ENCODE measurements at regions not wholly inside any gene's neighbourhood (a gene's known extent, or its start where the extent isn't known, plus 50 kb on each side); places are given as distances from the start of the nearest gene placed in this dataset.

DNA sequence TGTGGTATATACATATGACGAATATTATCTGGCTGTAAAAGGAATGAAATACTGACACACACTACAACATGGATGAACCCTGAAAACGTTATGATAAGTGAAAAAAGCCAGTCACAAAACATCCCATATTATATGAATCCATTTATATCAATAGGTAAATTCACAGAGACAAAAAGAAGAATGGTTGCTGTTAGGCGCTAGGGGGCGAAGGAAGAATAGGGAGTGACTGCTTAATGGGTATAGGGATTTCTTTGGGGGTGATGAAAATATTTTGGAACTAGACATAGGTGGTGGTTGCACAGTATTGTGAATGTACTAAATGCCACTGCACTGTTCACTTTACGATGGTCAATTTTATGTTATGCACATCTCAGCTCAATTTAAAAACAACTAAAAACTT is 96.4 kb upstream of the EGFL6 start:
- Histone ChIP-seq H3K9ac (ENCODE audit: insufficient read length) (no peak overlapping the region), H3K27ac (no peak overlapping the region), H3K36me3 (ENCODE audit: insufficient read depth, low read length) (no peaks in the 10 kb centered on the region), H3K4me3 (no peak overlapping the region), H3K9me3 (ENCODE audit: low read depth, low read length) (no peaks in the 10 kb centered on the region)
- DNase-seq (ENCODE audit: low read depth, low spot score): no peak
- TF ChIP-seq POLR2AphosphoS5 (IDR thresholded peaks at IDR 0.05; ENCODE audit: borderline replicate concordance, low read depth, low read length) (no peak), FOXP2 (optimal IDR thresholded peaks at IDR 0.05; ENCODE audit: control extremely low read depth, extremely low read length, insufficient read depth) (no peak), EZH2 (IDR thresholded peaks at IDR 0.05) (no peak)

DNA sequence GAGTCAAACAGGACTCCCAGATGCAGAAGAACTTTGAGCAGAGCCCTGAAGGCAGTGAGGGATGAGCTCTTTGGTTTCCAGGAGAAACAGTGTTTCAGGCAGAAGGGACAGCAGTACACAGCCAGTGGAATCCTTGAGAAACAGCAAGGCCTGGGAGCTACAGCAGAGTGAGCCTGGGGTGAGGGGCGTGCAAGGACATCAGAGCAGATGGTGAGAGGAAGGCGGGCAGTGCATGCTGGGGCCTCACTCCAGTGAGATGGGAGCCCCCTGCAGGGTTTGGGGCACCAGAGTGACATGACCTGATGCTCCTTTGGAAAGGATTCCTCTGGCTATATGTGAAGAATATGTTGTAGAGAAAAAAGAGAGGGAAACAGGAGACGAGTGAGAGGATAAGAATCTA is 98.1 kb upstream of the EGFL6 start:
- H3K9me3 ChIP-seq (ENCODE audit: low read depth, low read length): no peaks in the 10 kb centered on the region
- TF ChIP-seq EZH2 (IDR thresholded peaks at IDR 0.05) (no peak), FOXP2 (optimal IDR thresholded peaks at IDR 0.05; ENCODE audit: control extremely low read depth, extremely low read length, insufficient read depth) (no peak), POLR2AphosphoS5 (IDR thresholded peaks at IDR 0.05; ENCODE audit: borderline replicate concordance, low read depth, low read length) (no peak)
- H3K4me3 ChIP-seq: no peak overlapping the region
- H3K36me3 ChIP-seq (ENCODE audit: insufficient read depth, low read length): no peaks in the 10 kb centered on the region
- H3K9ac ChIP-seq (ENCODE audit: insufficient read length): no peak overlapping the region
- no peak for DNase-seq (ENCODE audit: low read depth, low spot score)
- H3K27ac ChIP-seq: no peak overlapping the region

DNA sequence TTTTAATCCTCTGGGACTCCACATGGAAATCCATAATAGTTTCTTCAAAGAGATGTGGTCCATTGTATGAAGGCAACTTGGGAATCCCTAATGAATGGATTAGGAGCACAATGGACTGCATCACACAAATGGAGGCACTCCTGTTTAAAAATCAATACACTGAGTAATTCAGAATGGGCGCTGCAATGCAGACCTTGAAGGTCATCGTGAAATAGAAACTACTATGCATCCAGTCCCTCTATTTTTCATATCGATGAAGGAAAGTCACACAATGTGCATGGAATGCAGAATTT is 98.8 kb upstream of the EGFL6 start:
- Histone ChIP-seq H3K36me3 (ENCODE audit: insufficient read depth, low read length) (no peaks in the 10 kb centered on the region), H3K9me3 (ENCODE audit: low read depth, low read length) (no peaks in the 10 kb centered on the region), H3K9ac (ENCODE audit: insufficient read length) (no peak overlapping the region), H3K4me3 (no peak overlapping the region), H3K27ac (no peak overlapping the region)
- TF ChIP-seq FOXP2 (optimal IDR thresholded peaks at IDR 0.05; ENCODE audit: control extremely low read depth, extremely low read length, insufficient read depth): no peak
- no peak for TF ChIP-seq EZH2 (IDR thresholded peaks at IDR 0.05)
- TF ChIP-seq POLR2AphosphoS5 (IDR thresholded peaks at IDR 0.05; ENCODE audit: borderline replicate concordance, low read depth, low read length): no peak
- DNase-seq (ENCODE audit: low read depth, low spot score): no peak

DNA sequence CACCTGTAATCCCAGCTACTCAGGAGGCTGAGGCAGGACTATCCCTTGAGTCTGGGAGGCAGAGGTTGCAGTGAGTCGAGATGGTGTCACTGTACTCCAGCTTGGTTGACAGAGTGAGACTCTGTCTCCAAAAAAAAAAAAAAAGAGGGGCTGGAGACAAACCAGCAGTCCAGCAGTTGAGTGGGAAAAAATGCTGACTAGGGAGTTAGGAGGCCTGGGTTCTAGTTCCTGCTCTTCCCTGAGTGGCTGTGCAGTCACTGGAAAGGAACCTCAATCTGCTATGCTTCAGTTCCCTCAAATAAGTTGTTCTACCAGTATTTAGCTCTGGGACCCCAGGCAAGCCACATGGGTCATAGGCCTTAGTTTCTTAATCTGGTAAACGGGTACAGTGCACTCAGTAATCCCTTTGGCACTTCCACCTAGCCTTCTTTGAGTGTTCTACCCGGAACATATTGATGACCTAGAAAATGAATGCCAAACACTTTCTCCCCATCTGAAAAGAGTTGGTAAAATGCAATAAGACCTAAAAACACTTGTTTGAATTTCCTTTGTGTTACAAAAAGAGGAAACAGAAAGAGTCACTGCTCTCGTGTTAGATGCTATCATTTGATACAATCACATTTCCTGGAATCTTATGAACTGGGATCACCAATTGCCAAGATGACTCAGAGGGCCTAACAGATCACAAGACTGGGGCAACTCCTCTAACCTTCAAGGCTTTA is 99.3 kb upstream of the EGFL6 start:
- H3K9me3 ChIP-seq (ENCODE audit: low read depth, low read length): no peaks in the 10 kb centered on the region
- no peak for DNase-seq (ENCODE audit: low read depth, low spot score)
- H3K4me3 ChIP-seq: no peak overlapping the region
- H3K36me3 ChIP-seq (ENCODE audit: insufficient read depth, low read length): no peaks in the 10 kb centered on the region
- H3K27ac ChIP-seq: no peak overlapping the region
- TF ChIP-seq EZH2 (IDR thresholded peaks at IDR 0.05) (no peak), FOXP2 (optimal IDR thresholded peaks at IDR 0.05; ENCODE audit: control extremely low read depth, extremely low read length, insufficient read depth) (no peak), POLR2AphosphoS5 (IDR thresholded peaks at IDR 0.05; ENCODE audit: borderline replicate concordance, low read depth, low read length) (no peak)
- no peak overlapping the region for H3K9ac ChIP-seq (ENCODE audit: insufficient read length)

DNA sequence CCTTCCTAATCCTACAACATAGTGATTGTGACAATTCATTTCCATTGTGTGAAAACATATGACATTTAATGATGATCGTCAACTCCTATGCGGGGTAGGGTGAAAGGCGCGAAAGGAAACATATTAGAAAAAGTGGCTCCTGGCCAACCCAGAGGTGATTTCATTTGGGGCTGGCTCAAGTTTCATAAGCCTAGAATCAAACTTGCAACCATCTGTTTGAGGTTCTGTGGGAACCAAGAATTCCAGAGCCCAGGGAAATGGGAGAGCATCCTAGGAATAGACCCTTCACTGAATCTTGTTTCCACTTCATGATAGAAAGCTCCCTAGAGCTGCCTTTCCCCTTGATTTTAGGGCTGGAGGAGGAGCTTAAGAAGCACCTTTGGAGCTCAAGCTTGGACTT is 101.3 kb upstream of the EGFL6 start:
- Histone ChIP-seq H3K27ac (no peak overlapping the region), H3K4me3 (no peak overlapping the region), H3K36me3 (ENCODE audit: insufficient read depth, low read length) (no peaks in the 10 kb centered on the region), H3K9ac (ENCODE audit: insufficient read length) (no peak overlapping the region), H3K9me3 (ENCODE audit: low read depth, low read length) (no peaks in the 10 kb centered on the region)
- DNase-seq (ENCODE audit: low read depth, low spot score): no peak
- TF ChIP-seq EZH2 (IDR thresholded peaks at IDR 0.05) (no peak), FOXP2 (optimal IDR thresholded peaks at IDR 0.05; ENCODE audit: control extremely low read depth, extremely low read length, insufficient read depth) (no peak), POLR2AphosphoS5 (IDR thresholded peaks at IDR 0.05; ENCODE audit: borderline replicate concordance, low read depth, low read length) (no peak)

DNA sequence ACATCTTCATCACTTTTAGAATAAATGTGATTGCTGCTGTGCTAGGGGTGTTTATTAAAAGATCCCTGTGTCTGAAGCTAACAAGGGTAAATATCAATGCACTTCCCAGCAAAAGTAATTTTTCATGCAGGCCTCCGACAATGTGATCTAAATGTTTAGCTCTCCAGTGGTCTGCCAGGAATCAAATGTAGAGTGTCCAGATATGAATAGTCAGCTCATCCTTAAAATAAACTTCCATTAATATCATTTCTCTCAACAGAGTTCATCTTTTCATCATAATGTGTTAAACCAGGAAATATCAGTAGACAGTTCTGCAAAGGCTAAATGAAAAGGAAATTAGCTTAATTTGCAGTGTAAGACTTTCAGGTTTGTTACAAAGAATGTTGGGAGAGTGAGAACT is 102.2 kb upstream of the EGFL6 start:
- Histone ChIP-seq H3K27ac (no peak overlapping the region), H3K36me3 (ENCODE audit: insufficient read depth, low read length) (no peaks in the 10 kb centered on the region), H3K9ac (ENCODE audit: insufficient read length) (no peak overlapping the region), H3K9me3 (ENCODE audit: low read depth, low read length) (no peaks in the 10 kb centered on the region), H3K4me3 (no peak overlapping the region)
- no peak for DNase-seq (ENCODE audit: low read depth, low spot score)
- TF ChIP-seq FOXP2 (optimal IDR thresholded peaks at IDR 0.05; ENCODE audit: control extremely low read depth, extremely low read length, insufficient read depth) (no peak), POLR2AphosphoS5 (IDR thresholded peaks at IDR 0.05; ENCODE audit: borderline replicate concordance, low read depth, low read length) (no peak), EZH2 (IDR thresholded peaks at IDR 0.05) (no peak)

DNA sequence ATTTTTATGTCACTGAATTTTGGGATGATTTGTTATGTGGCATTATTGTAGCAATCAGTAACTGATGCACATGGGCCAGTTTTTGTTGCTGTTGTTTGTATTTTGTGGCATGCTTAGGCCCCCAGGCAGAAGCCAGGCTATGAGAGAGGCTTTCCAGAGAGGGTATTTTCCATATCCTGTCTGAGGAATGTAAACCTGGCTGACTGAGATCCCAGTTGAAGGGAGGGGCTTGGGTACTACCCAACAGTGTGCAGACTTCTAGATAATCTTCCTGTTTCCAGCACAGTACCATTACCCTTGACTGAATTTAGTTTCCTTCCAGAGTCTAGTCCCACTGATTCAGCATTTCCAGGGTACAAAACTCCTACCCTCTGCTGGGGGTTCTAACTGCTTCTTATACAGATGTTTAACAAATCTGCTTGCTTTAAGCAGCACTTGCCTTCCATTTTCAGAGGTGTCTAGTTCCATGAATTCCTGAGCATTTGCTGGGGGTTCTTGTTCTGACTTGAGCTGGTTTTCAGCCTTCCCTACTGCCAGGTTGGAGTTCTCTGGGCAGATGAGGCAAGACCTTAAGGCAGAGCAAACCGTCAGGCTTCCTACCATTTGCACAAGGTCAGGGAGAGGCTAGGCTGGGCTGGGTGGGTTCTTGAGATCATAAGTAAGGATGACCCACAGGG is 104.7 kb upstream of the EGFL6 start:
- H3K36me3 ChIP-seq (ENCODE audit: insufficient read depth, low read length): no peaks in the 10 kb centered on the region
- no peak overlapping the region for H3K9ac ChIP-seq (ENCODE audit: insufficient read length)
- TF ChIP-seq POLR2AphosphoS5 (IDR thresholded peaks at IDR 0.05; ENCODE audit: borderline replicate concordance, low read depth, low read length) (no peak), EZH2 (IDR thresholded peaks at IDR 0.05) (no peak), FOXP2 (optimal IDR thresholded peaks at IDR 0.05; ENCODE audit: control extremely low read depth, extremely low read length, insufficient read depth) (no peak)
- no peak for DNase-seq (ENCODE audit: low read depth, low spot score)
- H3K9me3 ChIP-seq (ENCODE audit: low read depth, low read length): no peaks in the 10 kb centered on the region
- H3K4me3 ChIP-seq: no peak overlapping the region
- no peak overlapping the region for H3K27ac ChIP-seq

DNA sequence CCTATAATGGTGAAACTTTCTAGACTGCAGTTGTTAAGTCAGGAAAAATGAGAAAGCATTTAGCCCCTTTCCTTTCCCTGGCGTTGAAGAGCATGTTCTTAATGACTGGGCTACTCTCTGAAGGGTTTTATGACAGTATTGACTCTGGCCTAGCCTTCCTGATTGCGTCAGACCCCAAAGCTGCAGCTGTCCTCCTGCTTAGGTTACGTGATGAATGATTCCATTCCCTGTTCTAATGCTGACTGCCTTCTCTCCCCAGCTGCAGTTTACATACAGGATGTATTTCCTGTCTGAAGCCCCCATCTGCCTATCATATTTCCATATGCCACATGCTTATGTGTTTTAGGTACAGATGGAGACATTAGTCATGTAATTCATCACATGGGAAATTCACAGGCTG is 105.8 kb upstream of the EGFL6 start:
- no peak overlapping the region for H3K9ac ChIP-seq (ENCODE audit: insufficient read length)
- no peak overlapping the region for H3K27ac ChIP-seq
- no peak for DNase-seq (ENCODE audit: low read depth, low spot score)

More for the DNA sequence above, 105.8 kb upstream of the EGFL6 start:
- Histone ChIP-seq H3K4me3 (no peak overlapping the region), H3K36me3 (ENCODE audit: insufficient read depth, low read length) (no peaks in the 10 kb centered on the region), H3K9me3 (ENCODE audit: low read depth, low read length) (no peaks in the 10 kb centered on the region)
- TF ChIP-seq FOXP2 (optimal IDR thresholded peaks at IDR 0.05; ENCODE audit: control extremely low read depth, extremely low read length, insufficient read depth) (no peak), POLR2AphosphoS5 (IDR thresholded peaks at IDR 0.05; ENCODE audit: borderline replicate concordance, low read depth, low read length) (no peak), EZH2 (IDR thresholded peaks at IDR 0.05) (no peak)

Measured in SK-N-MC (cell line).